Stimulated activated CD4-positive, alpha-beta T cell treated with anti-CD3 and anti-CD28 coated beads, Interleukin-2, amount 100 ng/mL, for 48 hours (primary cell): ENCODE measurements at regions not wholly inside any gene's neighbourhood (a gene's known extent, or its start where the extent isn't known, plus 50 kb on each side); places are given as distances from the start of the nearest gene placed in this dataset.

Source experiments
- DNase-seq, 2 donors: peaks; one replicate each; pipeline ENCODE4 v3.0.0-alpha.2; 2020

DNA sequence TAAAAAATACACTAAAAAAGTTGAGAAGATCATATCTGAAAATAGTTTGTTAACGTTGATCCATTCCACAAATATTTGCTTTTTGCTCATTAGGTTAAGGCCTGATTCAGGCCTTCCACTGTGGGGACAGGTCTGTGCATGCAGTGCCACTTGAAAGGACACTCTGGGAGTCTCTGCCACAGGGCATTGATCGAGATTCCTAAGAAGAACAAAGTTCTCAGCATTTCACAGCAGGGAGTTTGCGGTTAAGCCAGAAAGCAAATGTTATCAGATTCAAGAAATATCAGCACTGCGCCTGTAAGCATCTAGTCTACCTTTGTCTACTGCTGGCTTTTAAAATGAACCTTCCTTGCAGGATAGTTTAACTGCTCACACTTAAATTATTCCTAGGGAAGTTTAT lies 62.2 kb upstream of the TNIP3 start:
- no peak for DNase-seq

DNA sequence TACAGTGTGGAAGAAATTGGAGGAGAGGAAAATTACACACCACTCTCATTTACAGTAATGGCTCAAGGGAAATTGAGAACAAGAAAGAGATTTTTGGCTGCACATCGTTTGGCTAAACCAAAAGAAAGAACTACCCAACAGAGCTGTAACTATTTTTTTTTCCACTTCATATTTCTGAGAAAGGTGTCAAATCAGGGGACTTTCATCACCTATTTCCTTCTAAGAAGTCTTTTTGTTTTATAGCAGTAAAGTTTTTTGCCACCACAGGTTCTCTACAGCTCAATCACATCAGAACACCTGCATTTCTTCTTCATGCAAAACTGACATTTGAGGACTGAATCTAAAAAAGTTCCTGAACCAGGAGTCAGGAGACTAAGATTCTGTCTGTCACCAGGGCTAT lies 57.5 kb upstream of the TNIP3 start:
- no peak for DNase-seq

DNA sequence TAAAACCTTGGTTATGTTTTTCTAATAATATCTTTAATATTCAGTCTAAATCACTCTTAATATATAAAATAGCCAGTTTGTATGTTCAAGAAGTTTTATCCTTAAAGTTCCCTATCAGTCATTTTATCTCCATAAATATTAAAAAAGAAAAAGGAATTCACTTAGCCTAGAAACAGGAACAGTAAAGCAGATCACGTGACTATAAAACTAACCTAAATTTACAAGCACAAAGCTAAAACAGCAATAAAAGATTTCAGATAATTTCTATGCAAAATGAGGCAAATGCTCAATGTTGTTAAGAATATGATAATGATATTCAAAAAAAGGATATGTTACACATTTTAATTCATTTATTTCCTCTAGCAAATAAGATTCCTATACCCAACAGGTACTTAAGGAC lies 57.1 kb upstream of the TNIP3 start:
- DNase-seq, result no peak

DNA sequence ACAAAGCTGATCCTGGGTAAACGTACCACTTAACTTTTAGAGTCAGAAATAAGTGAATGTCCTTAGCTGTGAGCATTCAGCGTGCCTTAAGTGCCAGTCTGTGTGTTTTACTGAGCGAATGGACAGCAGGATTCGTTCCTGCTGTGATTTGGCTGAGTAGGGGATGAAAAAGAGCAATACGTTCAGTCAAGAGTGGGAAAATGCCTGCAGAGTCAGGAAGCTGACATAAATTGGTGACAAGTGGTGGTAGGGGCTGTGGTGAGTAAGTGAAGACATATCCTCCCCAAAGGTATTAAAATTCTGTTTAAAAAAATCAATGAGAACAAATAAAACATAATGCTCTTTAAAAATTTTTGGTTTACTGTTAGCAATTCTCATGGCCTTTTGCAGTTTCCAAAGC lies 56.6 kb upstream of the TNIP3 start:
- no peak for DNase-seq

DNA sequence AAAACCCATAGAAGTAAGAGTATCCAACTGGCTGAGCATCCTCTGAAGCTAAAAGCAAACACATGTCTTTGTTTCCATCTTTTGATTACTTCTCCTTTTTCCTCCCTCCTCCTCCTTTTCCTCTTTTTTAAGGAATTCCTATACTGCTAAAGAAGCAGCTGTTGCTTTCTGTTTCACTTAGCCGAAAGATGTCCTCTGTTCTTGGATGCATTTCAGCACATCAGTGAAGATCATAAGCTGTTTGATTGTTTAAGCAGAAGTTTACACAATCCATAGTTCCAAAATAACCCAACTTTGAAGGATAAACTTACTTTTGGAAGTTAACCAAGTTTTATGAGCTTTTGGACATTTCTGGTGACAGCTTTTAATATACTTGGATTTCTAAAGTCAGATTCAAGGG lies 55.1 kb upstream of the TNIP3 start:
- DNase-seq, result no peak

DNA sequence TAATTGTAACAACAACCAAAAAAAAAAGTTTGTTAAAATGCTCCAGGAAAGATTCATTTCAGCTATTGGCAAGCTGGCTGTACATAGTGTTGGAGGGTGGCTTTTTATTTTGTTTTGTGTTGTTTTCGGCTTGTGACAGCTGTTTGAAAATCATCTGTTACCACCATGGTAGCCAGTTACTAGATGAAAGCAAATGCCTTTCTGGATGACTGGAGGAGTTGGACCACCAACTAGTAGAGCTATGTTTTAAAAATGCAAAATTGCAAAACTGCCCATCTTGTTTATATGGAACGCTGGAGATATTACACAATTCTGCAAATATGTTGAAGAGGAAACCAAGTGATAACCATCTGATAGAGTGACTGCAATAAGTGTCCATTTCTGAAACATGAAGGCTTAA lies 53.2 kb upstream of the TNIP3 start:
- DNase-seq, result no peak

DNA sequence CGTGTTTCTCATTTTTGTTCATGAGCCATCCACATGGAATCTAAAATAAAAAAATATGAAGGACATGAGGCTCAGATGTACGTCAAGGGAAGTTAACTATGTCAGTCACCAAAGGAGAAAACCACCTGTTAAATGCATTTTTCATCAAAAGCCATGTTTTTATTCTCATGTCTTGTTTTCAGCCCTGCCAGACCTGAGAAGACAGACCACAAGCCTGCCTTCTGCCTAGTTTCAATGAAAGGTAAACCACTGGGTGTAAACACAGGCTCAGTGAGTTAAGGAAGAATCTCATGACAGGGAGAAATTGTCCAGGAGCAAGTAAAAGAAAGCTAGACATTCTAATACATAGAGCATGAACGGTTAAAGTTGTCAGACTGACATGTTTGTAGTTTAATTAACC lies 52.3 kb upstream of the TNIP3 start:
- no peak for DNase-seq

DNA sequence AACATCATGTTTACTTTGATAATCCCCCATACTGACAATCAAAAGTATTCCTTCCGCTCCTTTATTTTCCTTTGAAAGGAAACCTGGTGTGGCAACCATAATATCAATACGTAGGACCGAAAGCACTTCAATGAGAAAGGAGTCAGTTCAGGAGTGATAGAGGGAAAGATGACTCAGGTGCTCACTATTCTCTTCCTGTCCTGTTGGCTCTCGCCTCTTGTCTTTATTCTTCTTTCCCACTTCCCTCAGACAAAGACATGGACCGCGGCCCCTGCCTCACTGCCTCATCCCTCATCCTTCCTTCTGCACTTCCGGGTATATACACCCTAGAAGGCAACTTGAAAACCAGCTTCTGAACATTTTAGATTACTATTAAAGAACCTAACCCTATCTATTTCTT lies 49.8 kb upstream of the TNIP3 start:
- no peak for DNase-seq
